Brain microvascular endothelial cell (primary cell): ENCODE measurements at regions not wholly inside any gene's neighbourhood (a gene's known extent, or its start where the extent isn't known, plus 50 kb on each side); places are given as distances from the start of the nearest gene placed in this dataset.

Source experiments
- DNase-seq: peaks from one replicate; pipeline ENCODE4 v3.0.0-alpha.2; 2020
- H3K27ac ChIP-seq: fragments of 250-450 bp; sonication (Bioruptor Pico); 2 replicates; pipeline ENCODE4 v1.5.1; 2020; ENCODE audit warnings: mild to moderate bottlenecking, moderate library complexity
- H3K27me3 ChIP-seq: fragments of 250-450 bp; sonication (Bioruptor Pico); replicated peaks from 2 replicates; pipeline ENCODE4 v1.5.1; 2020; ENCODE audit warnings: mild to moderate bottlenecking
- H3K36me3 ChIP-seq: fragments of 250-450 bp; sonication (Bioruptor Pico); replicated peaks from 2 replicates; pipeline ENCODE4 v1.5.1; 2020; ENCODE audit warnings: mild to moderate bottlenecking
- H3K4me3 ChIP-seq: 2 replicates; pipeline ENCODE4 v1.5.1; 2011; ENCODE audit warnings: low read depth, mild to moderate bottlenecking, control low read depth, low read length, moderate library complexity
- CTCF ChIP-seq: IDR thresholded peaks from 2 replicates; pipeline ENCODE4 v1.5.1; 2011; ENCODE audit warnings: low read depth, mild to moderate bottlenecking, moderate library complexity, low read length, control low read depth, inconsistent platforms; ENCODE audit errors: missing control alignments
- in situ Hi-C: cut with HindIII; loops from 2 replicates; pipeline ENCODE4 v1.10.0; 2017; ENCODE audit warnings: low sequenced_read_pairs, low pct_ligation_motif_present

- in situ Hi-C loops = no loop called here
- Histone ChIP-seq H3K27ac (no peak overlapping the region), H3K27me3 (no peaks in the 10 kb centered on the region), H3K36me3 (no peaks in the 10 kb centered on the region), H3K4me3 (no peak overlapping the region)
- no peak for DNase-seq
- no peak for TF ChIP-seq CTCF
Measured at GRCh38 chr22:34225278-34225677, 305.0 kb upstream of the LARGE1 start.

- Histone ChIP-seq H3K27me3 (no peaks in the 10 kb centered on the region), H3K4me3 (no peak overlapping the region), H3K27ac (no peak overlapping the region), H3K36me3 (no peaks in the 10 kb centered on the region)
- in situ Hi-C loops = no loop called here
- no peak for DNase-seq
- TF ChIP-seq CTCF = no peak
Measured at GRCh38 chr22:34236527-34236926, 316.3 kb upstream of the LARGE1 start.

- Histone ChIP-seq H3K27me3 (no peaks in the 10 kb centered on the region), H3K36me3 (no peaks in the 10 kb centered on the region), H3K4me3 (no peak overlapping the region), H3K27ac (no peak overlapping the region)
- in situ Hi-C loops = no loop called here
- TF ChIP-seq CTCF = no peak
- DNase-seq = no peak
Measured at GRCh38 chr22:34239421-34239820, 319.1 kb upstream of the LARGE1 start.

- Histone ChIP-seq H3K27me3 (no peaks in the 10 kb centered on the region), H3K27ac (no peak overlapping the region), H3K4me3 (no peak overlapping the region), H3K36me3 (no peaks in the 10 kb centered on the region)
- no peak for DNase-seq
- in situ Hi-C loops = no loop called here
- TF ChIP-seq CTCF = no peak
Measured at GRCh38 chr22:34243023-34243422, 322.7 kb upstream of the LARGE1 start.

GRCh38 chr22:34255042-34255441, 334.8 kb upstream of the LARGE1 start:
- H3K27ac ChIP-seq = no peak overlapping the region
- H3K4me3 ChIP-seq = no peak overlapping the region
- no peak for DNase-seq
- H3K36me3 ChIP-seq = no peaks in the 10 kb centered on the region
- in situ Hi-C loops = no loop called here
- no peak for TF ChIP-seq CTCF
- no peaks in the 10 kb centered on the region for H3K27me3 ChIP-seq

GRCh38 chr22:34278121-34278520, 357.8 kb upstream of the LARGE1 start:
- no peaks in the 10 kb centered on the region for H3K36me3 ChIP-seq
- H3K4me3 ChIP-seq = no peak overlapping the region
- TF ChIP-seq CTCF = no peak
- in situ Hi-C loops = no loop called here
- H3K27ac ChIP-seq = no peak overlapping the region
- no peaks in the 10 kb centered on the region for H3K27me3 ChIP-seq
- DNase-seq = no peak
